Activated gamma-delta T cell treated with Interleukin-2 at 50 U/mL for 16 hours (primary cell): ENCODE measurements at regions not wholly inside any gene's neighbourhood (a gene's known extent, or its start where the extent isn't known, plus 50 kb on each side); places are given as distances from the start of the nearest gene placed in this dataset.

Experiments
- DNase-seq: peaks from one replicate; pipeline ENCODE4 v3.0.0-alpha.2; 2020

DNA sequence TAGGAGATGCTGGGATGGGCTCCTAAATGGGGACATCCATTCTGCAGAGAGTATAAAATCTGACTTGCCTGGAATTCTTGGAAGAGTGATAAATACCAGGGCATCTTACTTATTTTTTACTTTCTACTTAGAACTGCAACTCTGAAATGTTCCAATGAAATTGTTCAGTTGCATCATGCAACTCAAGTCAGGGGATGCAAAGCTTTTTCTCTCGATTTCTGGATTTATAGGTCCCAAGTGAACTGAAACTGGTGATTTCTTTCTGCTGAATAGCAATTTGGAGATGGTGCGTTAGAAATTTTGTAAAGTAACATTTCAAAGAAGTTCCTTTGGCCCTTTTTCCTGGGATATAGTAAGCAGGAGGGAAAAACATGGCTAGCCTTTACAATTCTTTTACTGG is 238.4 kb upstream of the CD180 start:
- no peak for DNase-seq

DNA sequence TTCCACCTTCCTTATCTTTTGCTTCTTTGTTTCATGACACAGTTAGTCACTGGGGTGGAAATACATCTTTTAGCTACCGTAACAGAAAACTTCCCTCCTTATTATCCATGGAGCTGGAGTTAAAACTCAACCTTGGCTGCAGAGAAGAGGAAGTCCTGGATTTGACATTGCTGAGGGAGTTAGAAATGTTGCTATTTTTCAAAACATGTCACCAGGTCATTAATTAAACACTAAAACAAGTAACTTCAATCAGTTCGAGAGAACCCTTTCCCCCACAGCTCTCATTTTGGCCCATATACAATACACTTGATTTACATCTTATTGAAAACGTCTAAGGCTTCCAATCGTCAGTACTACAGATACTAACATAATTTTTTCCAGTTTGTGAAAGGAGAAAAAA is 237.9 kb upstream of the CD180 start:
- DNase-seq = no peak

DNA sequence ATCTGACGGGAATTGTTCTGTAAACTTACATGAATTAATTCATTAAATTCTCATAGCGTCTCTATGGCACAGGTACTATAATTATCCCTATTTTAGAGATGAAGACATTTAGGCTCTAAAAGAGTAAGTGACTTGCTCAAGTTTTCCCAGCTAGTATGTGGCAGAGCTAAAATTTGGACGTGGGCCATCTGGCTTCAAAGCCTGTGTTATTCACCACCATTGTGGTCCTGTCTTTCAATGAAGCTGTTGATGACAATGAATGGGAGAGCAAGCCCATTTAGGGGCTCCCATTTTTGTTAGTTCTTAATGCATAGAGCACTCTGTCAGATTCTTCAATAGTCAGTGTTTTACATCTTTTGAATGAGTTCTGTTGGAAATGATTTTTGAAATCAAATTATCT is 236.0 kb upstream of the CD180 start:
- DNase-seq = no peak

- no peak for DNase-seq
These were observed 234.6 kb upstream of the CD180 start for GRCh38 chr5:67431191-67431590.

- no peak for DNase-seq
These were observed 231.3 kb upstream of the CD180 start for GRCh38 chr5:67427850-67428298.

- no peak for DNase-seq
These were observed 230.6 kb upstream of the CD180 start for GRCh38 chr5:67426961-67427849.

DNA sequence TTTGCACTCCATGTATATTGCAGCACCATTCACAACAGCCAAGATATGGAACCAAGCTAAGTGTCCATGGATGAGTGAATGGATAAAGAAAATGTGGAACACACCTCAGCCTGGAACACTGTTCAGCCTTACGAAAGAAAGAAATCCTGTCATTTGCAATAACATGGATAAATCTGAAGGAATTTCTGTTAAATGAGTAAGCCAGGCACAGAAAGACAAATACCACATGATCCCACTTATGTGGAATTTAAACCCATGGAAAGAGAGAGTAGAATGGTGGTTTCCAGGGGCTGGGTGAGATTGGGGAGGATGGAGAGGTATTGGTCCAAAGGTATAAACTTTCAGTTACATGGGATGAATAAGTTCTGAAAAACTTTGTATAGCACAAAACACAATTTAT is 228.9 kb upstream of the CD180 start:
- no peak for DNase-seq

DNA sequence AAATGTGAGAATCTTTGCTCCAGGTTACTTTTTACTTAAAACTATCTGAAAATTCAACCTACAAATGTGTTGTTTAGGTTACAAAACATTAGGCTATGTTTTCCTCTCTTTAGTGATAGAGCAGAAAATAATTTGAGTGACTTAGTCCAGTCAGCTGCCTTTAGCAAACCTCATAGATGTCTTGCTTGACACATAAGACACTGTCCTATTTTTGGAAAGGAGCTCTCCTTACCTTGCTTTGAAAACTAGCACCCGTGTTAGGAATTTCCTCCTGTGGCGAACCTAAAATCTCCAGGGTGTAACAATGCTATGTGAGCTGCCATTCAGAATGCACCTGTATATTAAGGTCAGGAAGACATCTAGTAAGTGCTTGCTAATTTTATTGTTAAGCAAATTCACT is 221.2 kb upstream of the CD180 start:
- DNase-seq = no peak

- no peak for DNase-seq
These were observed 220.4 kb upstream of the CD180 start for GRCh38 chr5:67416986-67417385.

DNA sequence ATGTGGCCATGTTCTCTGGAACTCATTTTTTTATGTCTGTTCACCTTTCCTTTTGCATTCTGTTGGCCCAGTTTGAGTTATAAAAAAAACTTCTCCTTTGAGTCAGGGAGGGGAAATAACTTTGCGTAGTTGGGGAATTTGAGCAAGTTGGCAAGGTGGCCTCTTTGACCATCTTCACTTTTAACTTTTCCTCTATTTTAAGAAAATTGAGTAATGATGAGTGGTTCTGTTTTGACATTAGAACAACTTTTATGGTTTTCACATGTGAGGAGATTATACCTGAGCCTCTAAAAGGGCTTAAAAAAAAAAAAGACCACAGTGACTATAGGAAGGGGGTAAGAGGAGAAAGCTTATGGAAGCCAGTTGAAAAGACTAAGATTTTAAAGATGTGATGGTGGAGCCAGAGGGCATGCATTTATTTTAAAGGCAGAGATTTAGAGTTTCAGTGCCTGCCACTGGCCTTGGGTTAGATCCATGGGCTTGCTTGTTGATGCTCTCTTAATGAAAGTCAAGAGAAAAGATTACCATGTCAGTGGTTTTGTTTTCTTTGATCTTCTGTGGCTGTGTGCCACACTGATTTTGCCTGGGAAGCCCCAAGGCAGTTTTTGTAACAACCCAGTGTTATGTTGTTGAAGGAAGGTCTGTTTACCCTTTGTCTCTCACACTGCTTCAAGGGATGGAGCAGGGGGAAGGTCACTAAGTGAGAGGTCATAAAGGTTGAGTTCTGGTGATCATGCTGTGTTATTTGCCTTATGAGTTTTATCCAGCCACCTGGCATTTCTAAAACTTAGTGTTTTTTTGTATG is 219.7 kb upstream of the CD180 start:
- no peak for DNase-seq

DNA sequence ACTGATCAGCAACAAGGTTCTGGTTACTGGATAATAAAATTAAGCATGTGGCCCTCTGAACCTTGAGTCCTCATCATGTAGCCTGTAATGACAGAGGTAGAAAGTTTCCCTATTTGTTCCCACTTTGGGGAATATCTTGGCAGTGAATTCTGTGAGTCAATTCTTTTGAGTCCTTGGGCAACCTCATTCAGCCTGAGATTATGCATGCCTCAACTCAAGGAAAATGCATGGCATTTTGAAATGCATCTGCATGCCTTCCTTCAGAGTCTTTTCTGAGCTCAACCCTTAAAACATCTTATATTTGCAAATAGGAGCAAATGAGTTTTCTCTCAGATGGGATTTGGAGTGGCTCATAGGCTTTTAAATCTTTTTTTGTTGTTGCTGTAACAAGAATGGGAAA is 218.1 kb upstream of the CD180 start:
- no peak for DNase-seq

GRCh38 chr5:67413721-67414120 is 217.1 kb upstream of the CD180 start:
- DNase-seq = no peak

DNA sequence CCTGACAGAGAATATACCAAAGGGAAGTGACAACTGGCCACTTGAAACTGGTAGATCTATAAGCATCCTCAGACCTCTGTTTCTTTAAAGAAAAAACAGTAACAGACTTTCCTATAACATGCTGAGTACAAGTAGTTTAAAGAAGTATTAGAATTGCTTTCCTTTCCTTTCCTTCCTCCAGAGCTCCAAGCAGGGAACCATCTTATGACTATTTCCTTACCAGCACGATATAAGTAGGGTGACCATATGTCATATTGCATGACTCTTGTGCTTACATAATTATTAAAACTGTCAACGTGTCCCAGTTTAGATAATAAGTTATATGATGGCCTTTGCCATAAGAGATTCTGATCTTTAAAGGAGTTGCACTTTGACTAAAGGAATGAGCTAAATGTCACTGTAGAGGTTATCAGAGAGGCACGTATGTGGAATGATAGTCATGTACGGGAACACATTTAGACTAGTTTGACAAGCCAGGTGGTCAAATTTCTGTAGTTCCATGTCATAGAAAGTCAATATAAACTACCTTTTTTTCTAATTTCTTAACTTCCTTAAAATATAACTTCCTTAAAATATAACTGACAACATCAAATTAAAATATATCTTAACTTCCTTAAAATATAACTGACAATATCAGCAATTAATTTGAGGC is 212.7 kb upstream of the CD180 start:
- DNase-seq = no peak

- DNase-seq = no peak
These were observed 211.4 kb upstream of the CD180 start for GRCh38 chr5:67407979-67408378.

- no peak for DNase-seq
These were observed 209.2 kb upstream of the CD180 start for GRCh38 chr5:67405755-67406154.

GRCh38 chr5:67405101-67405364 is 208.4 kb upstream of the CD180 start:
- DNase-seq = no peak

- DNase-seq = no peak
These were observed 207.9 kb upstream of the CD180 start for GRCh38 chr5:67404256-67405100.

DNA sequence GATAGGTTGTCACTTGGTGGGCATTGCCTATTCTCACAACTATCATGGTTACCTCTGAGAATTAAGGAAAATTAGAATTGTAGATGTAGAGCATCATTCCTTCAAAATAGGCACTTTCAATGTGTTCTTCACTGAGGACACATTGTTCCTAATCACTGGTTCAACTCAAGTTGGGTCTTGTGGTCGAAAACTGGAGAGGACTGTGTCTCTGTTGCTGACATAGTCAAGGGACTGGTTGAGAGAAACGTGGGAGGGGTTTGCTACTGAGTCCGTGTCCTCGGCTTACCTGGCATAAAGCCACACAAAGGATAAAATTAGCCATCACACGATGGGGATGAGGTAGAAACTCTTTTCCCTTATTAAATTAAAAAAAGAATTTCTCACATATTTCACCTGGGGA is 205.9 kb upstream of the CD180 start:
- DNase-seq = no peak

DNA sequence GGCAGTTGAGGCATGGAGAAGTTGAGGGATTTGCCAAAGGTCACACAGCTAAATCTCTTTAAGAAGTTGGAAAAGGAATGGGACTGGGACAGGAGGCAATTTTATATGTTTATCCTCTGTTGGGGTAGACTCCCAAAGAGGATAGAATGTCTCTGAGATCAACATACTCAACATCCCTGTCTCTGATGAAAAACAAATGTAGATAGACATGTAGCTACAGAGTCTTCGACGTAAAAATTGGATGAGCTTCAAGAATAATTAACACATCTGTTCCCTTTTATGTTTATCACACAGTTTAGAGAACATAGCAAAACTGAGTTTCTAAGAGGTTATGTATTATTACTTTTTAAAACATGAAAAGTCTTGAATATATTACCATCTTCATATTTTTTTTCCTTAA is 204.6 kb upstream of the CD180 start:
- DNase-seq = no peak

- DNase-seq = no peak
These were observed 204.2 kb upstream of the CD180 start for GRCh38 chr5:67400752-67401151.

GRCh38 chr5:67395790-67396418 is 199.3 kb upstream of the CD180 start:
- no peak for DNase-seq

- no peak for DNase-seq
These were observed 196.6 kb upstream of the CD180 start for GRCh38 chr5:67393211-67393610.
